MCF 10A (cell line): ENCODE measurements at regions not wholly inside any gene's neighbourhood (a gene's known extent, or its start where the extent isn't known, plus 50 kb on each side); places are given as distances from the start of the nearest gene placed in this dataset.

Experiments
- BruUV-seq: library from RNA; stranded (reverse); fragments of 400-500 nt; replicated peaks from 2 replicates; lab custom pipeline; 2021; lab: Mats Ljungman, UMichigan
- CTCF ChIA-PET: fragments of 300-600 bp; sonication (Branson Sonifier 250); formaldehyde crosslinking; extraction: SDS; loops from one replicate; lab custom pipeline; 2021; ENCODE audit warnings: antibody characterized with exemption, inconsistent platforms; lab: Yijun Ruan, JAX
- POLR2A ChIA-PET: fragments of 300-600, 350-650 bp; sonication (Branson Sonifier 250); formaldehyde crosslinking; extraction: SDS; loops from one replicate; lab custom pipeline; 2020; ENCODE audit warnings: antibody characterized with exemption, inconsistent platforms; lab: Yijun Ruan, JAX
- DNase-seq: peaks from one replicate; pipeline ENCODE4 v3.0.0-alpha.2; 2018; ENCODE audit not compliant: unreplicated experiment
- H3K27ac Mint-ChIP-seq: one replicate; pipeline ENCODE4 v1.8.0; 2022; ENCODE audit warnings: mild to moderate bottlenecking, low read depth, mixed read lengths; ENCODE audit not compliant: unreplicated experiment
- H3K27me3 Mint-ChIP-seq: one replicate; pipeline ENCODE4 v1.8.0; 2022; ENCODE audit warnings: mixed read lengths; ENCODE audit not compliant: insufficient read depth, unreplicated experiment
- H3K36me3 Mint-ChIP-seq: one replicate; pipeline ENCODE4 v1.8.0; 2022; ENCODE audit warnings: mild to moderate bottlenecking, moderate library complexity, mixed read lengths; ENCODE audit not compliant: insufficient read depth, unreplicated experiment
- H3K4me1 Mint-ChIP-seq: one replicate; pipeline ENCODE4 v1.8.0; 2022; ENCODE audit warnings: mixed read lengths; ENCODE audit not compliant: insufficient read depth, unreplicated experiment
- H3K4me3 Mint-ChIP-seq: one replicate; pipeline ENCODE4 v1.8.0; 2022; ENCODE audit warnings: mild to moderate bottlenecking, moderate library complexity, mixed read lengths; ENCODE audit not compliant: unreplicated experiment
- H3K9me3 Mint-ChIP-seq: one replicate; pipeline ENCODE4 v1.8.0; 2022; ENCODE audit warnings: mixed read lengths; ENCODE audit not compliant: unreplicated experiment
- intact Hi-C: fragments of 100-400 bp; cut with micrococcal nuclease; formaldehyde crosslinking; loops from 2 replicates; pipeline ENCODE4 v1.14.1; 2022
- TF ChIP-seq, protein P1 (sequence below): fragments of 200-600 bp; IDR thresholded peaks from one replicate; pipeline ENCODE4 v1.8.0; 2022; ENCODE audit warnings: antibody characterized with exemption, mild to moderate bottlenecking; ENCODE audit not compliant: unreplicated experiment

DNA sequence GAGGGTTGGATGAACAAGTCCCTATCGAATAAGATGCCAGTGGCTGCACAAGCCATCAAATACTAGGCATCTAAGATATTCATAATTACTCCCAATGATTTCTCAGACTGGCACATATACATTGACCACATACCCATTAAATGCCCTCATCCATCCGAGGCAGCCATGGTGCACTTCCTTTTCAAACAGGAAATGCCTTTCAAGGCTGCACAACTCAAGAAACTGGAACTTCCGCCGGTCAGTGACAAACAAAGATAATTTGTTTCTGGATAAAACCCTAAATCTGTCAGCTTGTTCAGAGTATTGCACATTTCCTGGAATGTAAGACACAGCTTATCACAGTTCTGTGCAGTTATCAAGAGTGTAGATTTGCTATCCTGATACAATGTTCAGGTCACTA lies 203.7 kb downstream of the RMST start:
- Mint-ChIP-seq H3K36me3 (no peaks in the 10 kb centered on the region), H3K27ac (no peak overlapping the region), H3K4me3 (no peak overlapping the region), H3K27me3 (no peaks in the 10 kb centered on the region), H3K4me1 (no peaks in the 10 kb centered on the region), H3K9me3 (no peaks in the 10 kb centered on the region)
- intact Hi-C loops, result no loop called here
- CTCF ChIA-PET, result no interaction called here
- TF ChIP-seq, protein P1, sequence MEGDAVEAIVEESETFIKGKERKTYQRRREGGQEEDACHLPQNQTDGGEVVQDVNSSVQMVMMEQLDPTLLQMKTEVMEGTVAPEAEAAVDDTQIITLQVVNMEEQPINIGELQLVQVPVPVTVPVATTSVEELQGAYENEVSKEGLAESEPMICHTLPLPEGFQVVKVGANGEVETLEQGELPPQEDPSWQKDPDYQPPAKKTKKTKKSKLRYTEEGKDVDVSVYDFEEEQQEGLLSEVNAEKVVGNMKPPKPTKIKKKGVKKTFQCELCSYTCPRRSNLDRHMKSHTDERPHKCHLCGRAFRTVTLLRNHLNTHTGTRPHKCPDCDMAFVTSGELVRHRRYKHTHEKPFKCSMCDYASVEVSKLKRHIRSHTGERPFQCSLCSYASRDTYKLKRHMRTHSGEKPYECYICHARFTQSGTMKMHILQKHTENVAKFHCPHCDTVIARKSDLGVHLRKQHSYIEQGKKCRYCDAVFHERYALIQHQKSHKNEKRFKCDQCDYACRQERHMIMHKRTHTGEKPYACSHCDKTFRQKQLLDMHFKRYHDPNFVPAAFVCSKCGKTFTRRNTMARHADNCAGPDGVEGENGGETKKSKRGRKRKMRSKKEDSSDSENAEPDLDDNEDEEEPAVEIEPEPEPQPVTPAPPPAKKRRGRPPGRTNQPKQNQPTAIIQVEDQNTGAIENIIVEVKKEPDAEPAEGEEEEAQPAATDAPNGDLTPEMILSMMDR, result no peak
- BruUV-seq, result no TSS peak
- POLR2A ChIA-PET, result no interaction called here
- no peak for DNase-seq

DNA sequence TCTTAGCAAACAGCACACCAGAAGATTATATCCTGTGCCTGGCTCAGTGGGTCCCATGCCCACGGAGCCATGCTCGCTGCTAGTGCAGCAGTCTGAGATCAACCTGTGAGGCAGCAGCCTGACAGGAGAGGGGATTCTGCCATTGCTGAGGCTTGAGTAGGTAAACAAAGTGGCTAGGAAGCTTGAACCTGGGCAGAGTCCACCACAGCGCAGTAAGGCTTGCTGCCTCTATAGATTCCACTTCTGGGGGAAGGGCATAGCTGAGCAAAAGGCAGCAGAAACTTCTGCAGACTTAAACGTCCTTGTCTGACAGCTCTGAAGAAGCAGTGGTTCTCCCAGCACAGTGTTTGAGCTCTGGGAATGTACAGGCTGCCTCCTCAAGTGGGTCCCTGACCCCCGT lies 210.3 kb downstream of the RMST start:
- intact Hi-C loops, result no loop called here

DNA sequence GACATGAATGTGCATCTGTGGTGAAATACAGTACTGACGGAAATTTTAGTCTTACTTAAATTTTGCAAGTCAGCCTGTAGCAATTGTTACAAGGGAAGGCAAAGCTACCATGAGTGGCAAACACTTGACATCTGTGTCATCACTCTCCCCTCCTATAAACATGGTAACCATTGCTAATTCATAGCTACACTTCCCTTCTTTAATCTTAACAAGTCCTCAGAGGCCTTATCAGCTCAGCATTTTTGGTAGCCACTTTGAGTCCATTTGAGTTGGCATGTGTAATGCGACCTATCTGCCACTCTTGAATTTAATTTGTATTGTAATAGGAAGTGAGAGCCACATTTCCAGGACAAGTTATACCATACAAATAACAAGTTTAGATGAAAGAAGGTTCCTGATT lies 218.1 kb downstream of the RMST start:
- ChIA-PET CTCF (no interaction called here), POLR2A (no interaction called here)
- no peaks in the 10 kb centered on the region for H3K36me3 Mint-ChIP-seq
- intact Hi-C loops, result no loop called here
- no peak overlapping the region for H3K4me3 Mint-ChIP-seq
- H3K27me3 Mint-ChIP-seq, result peaks cover 45% of the 10 kb centered on the region
- peaks cover 6% of the 10 kb centered on the region for H3K4me1 Mint-ChIP-seq
- no peaks in the 10 kb centered on the region for H3K9me3 Mint-ChIP-seq
- no peak for DNase-seq
- TF ChIP-seq, protein P1, result no peak
- BruUV-seq, result no TSS peak
- no peak overlapping the region for H3K27ac Mint-ChIP-seq

More for the DNA sequence above, 210.3 kb downstream of the RMST start:
- no peaks in the 10 kb centered on the region for H3K9me3 Mint-ChIP-seq
- TF ChIP-seq, protein P1, result no peak
- H3K27ac Mint-ChIP-seq, result no peak overlapping the region
- H3K4me1 Mint-ChIP-seq, result no peaks in the 10 kb centered on the region
- ChIA-PET CTCF (interaction anchor here (0.6 kb wide), 2 partner anchors 266 to 646 kb away, joined by 3 read pairs; no protein-coding TSS in a partner anchor), POLR2A (no interaction called here)
- no peaks in the 10 kb centered on the region for H3K27me3 Mint-ChIP-seq
- no peak overlapping the region for H3K4me3 Mint-ChIP-seq
- DNase-seq, result no peak
- BruUV-seq, result no TSS peak
- H3K36me3 Mint-ChIP-seq, result no peaks in the 10 kb centered on the region

DNA sequence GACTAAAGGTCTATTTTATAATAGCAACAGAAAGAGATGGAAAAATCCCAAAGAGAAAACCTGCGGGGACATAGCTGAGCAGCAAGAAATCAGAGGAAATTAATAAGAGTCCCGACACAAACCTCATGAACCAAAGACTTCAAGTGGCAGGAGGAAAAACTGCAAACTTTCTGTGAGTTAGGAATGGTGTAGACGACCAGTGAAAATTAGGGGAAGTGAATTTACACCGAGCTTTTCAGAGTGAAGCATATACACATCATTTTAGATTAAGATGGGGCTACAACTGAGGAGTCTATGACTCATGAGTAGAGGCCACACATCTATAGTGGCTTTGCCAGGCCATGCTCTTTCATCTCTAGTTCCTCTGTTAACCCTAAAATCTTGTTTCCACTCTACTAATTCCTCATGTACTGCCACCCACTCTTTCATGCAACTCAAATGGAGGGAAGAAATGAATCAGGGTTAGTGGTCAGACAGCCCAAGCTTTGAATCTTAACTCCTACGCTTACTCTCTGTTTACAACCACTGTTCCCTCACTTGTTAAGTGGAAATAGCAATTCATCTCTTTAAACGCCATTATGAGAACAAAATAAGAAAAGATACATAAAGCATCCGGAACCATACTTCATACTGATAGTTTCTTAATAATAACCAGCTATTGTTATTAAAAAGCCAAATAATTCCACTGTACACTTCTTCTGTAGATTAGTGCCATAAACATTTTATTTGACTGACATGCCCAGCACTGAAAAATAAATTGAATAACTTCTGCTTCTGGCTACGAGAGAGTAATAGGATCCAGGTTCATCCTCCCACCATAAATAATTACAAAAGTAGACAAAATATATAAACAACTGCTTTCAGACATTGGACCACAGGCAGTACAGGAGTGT lies 219.3 kb downstream of the RMST start:
- no peak overlapping the region for H3K4me3 Mint-ChIP-seq
- intact Hi-C loops, result no loop called here
- peaks cover 8% of the 10 kb centered on the region for H3K4me1 Mint-ChIP-seq
- H3K9me3 Mint-ChIP-seq, result no peaks in the 10 kb centered on the region
- DNase-seq, result no peak
- ChIA-PET POLR2A (no interaction called here), CTCF (interaction anchor here (0.6 to 0.8 kb wide), 3 partner anchors 619 to 696 kb away, joined by 3 to 6 read pairs (median 5); no protein-coding TSS in a partner anchor)
- TF ChIP-seq, protein P1, result no peak
- peaks cover 1% of the 10 kb centered on the region for H3K36me3 Mint-ChIP-seq
- no peak overlapping the region for H3K27ac Mint-ChIP-seq
- peaks cover 49% of the 10 kb centered on the region for H3K27me3 Mint-ChIP-seq
- no TSS peak for BruUV-seq
